ENCODE measurements at regions not wholly inside any gene's neighbourhood (a gene's known extent, or its start where the extent isn't known, plus 50 kb on each side); places are given as distances from the start of the nearest gene placed in this dataset.

- DNase-seq: no peak
- no peaks in the 10 kb centered on the region for H3K36me3 ChIP-seq (replicated peaks; ENCODE audit: control insufficient read depth, insufficient read depth, low read length)
- H3K4me3 ChIP-seq (ENCODE audit: insufficient read depth, low read depth, low read length): no peak overlapping the region
- no peaks in the 10 kb centered on the region for H3K27me3 ChIP-seq (ENCODE audit: control insufficient read depth, insufficient read depth, low read length)
Measured at GRCh38 chr4:148808416-148808815, 366.2 kb upstream of the NR3C2 start.

- no peak for DNase-seq
- Histone ChIP-seq H3K4me3 (ENCODE audit: insufficient read depth, low read depth, low read length) (no peak overlapping the region), H3K36me3 (replicated peaks; ENCODE audit: control insufficient read depth, insufficient read depth, low read length) (no peaks in the 10 kb centered on the region), H3K27me3 (ENCODE audit: control insufficient read depth, insufficient read depth, low read length) (no peaks in the 10 kb centered on the region)
Measured at GRCh38 chr4:148800940-148801339, 358.7 kb upstream of the NR3C2 start.

DNA sequence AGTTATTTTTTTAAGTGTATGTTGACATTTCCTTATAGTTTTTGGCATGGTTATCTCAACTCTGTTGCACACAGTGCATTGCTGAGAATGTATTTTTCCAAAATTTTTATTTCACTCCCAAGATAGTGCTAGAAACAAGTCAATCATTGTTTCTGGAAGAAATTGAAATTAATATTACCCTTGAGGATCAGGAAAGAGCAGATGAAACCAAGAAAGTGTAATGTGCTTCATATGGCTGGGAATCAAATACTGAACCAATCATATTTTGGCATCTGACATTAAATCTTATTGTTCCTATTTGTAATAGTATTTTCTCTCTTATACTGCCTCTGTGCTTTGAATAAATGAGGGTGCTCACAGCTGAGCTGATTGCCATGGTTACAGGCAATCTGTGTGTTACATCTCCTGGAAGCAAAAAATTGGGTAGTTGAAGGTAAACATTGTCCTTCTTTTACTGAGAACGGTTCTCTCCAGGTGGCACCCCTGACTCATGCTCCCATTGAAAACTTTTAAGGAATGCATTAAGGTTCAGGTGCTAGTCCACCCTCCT lies 358.2 kb upstream of the NR3C2 start:
- no peak for DNase-seq
- H3K36me3 ChIP-seq (replicated peaks; ENCODE audit: control insufficient read depth, insufficient read depth, low read length): no peaks in the 10 kb centered on the region
- no peak overlapping the region for H3K4me3 ChIP-seq (ENCODE audit: insufficient read depth, low read depth, low read length)

DNA sequence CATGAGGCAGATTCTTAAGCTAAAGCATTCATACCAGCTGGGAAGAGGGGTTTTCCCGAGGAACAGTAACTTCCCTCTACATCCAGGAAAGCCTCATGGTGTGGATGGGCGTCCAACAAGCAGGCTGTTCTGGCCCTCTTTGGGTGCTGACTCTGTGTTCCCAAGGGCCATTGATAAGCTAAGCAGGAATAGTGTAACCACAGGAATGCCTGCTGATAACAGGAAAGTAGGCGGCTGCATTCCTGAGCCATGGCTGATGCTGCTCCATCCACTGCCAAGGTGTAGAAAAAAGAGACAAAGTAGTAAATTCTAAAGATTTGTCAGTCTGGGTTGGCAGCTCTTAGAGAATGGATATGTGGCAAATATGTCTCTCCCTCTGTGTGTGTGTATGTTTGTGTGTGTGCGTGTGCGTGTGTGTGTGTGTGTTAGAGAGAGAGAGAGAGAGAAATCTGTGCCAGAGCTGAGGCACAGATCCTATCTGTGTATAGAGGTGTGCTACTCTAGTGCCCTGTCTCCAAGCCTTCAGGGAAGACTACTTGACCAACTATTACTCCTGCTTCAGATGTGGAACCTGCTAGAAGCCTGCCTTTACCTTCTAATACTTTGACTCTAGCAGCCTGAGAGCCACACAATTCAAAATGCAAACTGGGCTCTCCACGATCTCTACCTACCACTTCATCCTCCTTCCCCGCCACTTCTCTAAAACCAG lies 353.1 kb upstream of the NR3C2 start:
- H3K36me3 ChIP-seq (replicated peaks; ENCODE audit: control insufficient read depth, insufficient read depth, low read length): no peaks in the 10 kb centered on the region
- H3K27me3 ChIP-seq (ENCODE audit: control insufficient read depth, insufficient read depth, low read length): no peaks in the 10 kb centered on the region
- no peak overlapping the region for H3K4me3 ChIP-seq (ENCODE audit: insufficient read depth, low read depth, low read length)
- DNase-seq: peak; percentile 2

More for the DNA sequence above, 358.2 kb upstream of the NR3C2 start:
- no peaks in the 10 kb centered on the region for H3K27me3 ChIP-seq (ENCODE audit: control insufficient read depth, insufficient read depth, low read length)

DNA sequence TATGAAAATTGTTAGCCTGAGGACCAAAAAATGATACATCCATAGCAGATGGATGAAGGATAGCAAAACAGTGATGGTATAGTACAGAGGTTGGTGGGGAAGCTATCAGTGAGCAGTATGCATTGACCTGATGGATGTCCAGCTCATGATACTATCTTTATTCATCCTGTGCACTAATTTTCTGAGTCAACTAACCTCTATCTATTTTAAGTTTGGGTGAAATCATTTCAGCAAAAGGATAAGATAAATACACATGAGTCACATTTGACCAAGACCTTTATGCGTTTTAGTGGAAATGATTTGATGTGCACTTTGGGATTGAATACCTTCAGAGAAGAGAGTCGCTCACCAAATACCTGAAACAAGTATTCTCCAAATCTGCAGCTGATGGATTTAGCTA lies 351.0 kb upstream of the NR3C2 start:
- H3K4me3 ChIP-seq (ENCODE audit: insufficient read depth, low read depth, low read length): no peak overlapping the region
- DNase-seq: no peak

GRCh38 chr4:148790691-148791090 lies 348.5 kb upstream of the NR3C2 start:
- no peak for DNase-seq
- H3K4me3 ChIP-seq (ENCODE audit: insufficient read depth, low read depth, low read length): no peak overlapping the region
- no peaks in the 10 kb centered on the region for H3K36me3 ChIP-seq (replicated peaks; ENCODE audit: control insufficient read depth, insufficient read depth, low read length)
- H3K27me3 ChIP-seq (ENCODE audit: control insufficient read depth, insufficient read depth, low read length): no peaks in the 10 kb centered on the region

More for the DNA sequence above, 351.0 kb upstream of the NR3C2 start:
- H3K36me3 ChIP-seq (replicated peaks; ENCODE audit: control insufficient read depth, insufficient read depth, low read length): no peaks in the 10 kb centered on the region
- H3K27me3 ChIP-seq (ENCODE audit: control insufficient read depth, insufficient read depth, low read length): no peaks in the 10 kb centered on the region

GRCh38 chr4:148790246-148790645 lies 348.0 kb upstream of the NR3C2 start:
- Histone ChIP-seq H3K27me3 (ENCODE audit: control insufficient read depth, insufficient read depth, low read length) (no peaks in the 10 kb centered on the region), H3K36me3 (replicated peaks; ENCODE audit: control insufficient read depth, insufficient read depth, low read length) (no peaks in the 10 kb centered on the region), H3K4me3 (ENCODE audit: insufficient read depth, low read depth, low read length) (no peak overlapping the region)
- DNase-seq: no peak

DNA sequence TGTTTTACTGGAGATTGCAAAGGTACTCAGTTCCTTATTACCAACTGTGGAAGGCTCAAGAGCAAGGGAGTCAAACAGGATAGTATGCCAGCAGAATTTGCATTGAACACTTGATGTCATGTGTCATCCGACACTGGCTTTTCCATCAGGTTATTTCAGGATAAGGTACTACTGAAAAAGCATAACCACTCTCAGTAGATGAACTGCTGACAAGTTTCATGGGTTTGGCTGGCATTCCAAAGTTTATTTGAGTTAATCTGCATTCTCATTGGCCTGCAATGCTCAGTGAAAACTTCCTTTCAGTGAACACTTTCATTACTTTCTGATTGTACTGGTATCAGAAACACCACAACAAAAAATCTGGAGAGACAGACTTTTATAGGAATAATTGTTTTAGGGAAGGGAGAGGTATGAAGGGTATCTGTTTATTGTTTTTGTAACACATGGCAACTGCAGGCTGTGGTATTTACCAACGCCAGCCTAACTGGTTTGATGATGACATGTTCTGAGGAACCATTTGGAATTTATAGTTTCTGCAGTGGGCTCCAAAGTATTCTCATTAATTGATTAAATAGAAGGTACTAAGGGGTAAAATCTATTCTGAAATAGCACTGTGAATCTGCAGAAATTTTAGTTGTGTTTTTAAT lies 345.7 kb upstream of the NR3C2 start:
- no peak overlapping the region for H3K4me3 ChIP-seq (ENCODE audit: insufficient read depth, low read depth, low read length)
- H3K27me3 ChIP-seq (ENCODE audit: control insufficient read depth, insufficient read depth, low read length): no peaks in the 10 kb centered on the region
- no peaks in the 10 kb centered on the region for H3K36me3 ChIP-seq (replicated peaks; ENCODE audit: control insufficient read depth, insufficient read depth, low read length)
- DNase-seq: no peak

DNA sequence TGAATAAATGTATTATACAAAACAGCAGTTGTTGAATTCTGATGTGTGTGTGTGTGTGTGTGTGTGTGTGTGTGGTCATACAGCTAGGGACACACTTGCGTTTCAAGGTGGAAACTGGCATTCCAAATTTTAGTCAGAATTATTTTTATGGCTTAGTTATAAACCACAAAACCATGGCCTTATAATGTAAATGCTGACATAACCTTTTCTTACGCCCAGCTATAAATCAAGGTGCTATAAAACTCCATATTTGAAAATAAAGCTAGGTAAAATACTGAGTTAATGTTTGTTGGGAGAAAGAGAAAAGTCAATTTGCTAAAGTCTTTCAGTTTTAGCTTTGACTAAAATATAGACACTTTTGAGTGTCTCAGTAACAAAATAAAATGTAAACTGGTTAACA lies 345.1 kb upstream of the NR3C2 start:
- DNase-seq: no peak
- Histone ChIP-seq H3K36me3 (replicated peaks; ENCODE audit: control insufficient read depth, insufficient read depth, low read length) (no peaks in the 10 kb centered on the region), H3K4me3 (ENCODE audit: insufficient read depth, low read depth, low read length) (no peak overlapping the region), H3K27me3 (ENCODE audit: control insufficient read depth, insufficient read depth, low read length) (no peaks in the 10 kb centered on the region)

- Histone ChIP-seq H3K36me3 (replicated peaks; ENCODE audit: control insufficient read depth, insufficient read depth, low read length) (no peaks in the 10 kb centered on the region), H3K27me3 (ENCODE audit: control insufficient read depth, insufficient read depth, low read length) (no peaks in the 10 kb centered on the region), H3K4me3 (ENCODE audit: insufficient read depth, low read depth, low read length) (no peak overlapping the region)
- DNase-seq: no peak
Measured at GRCh38 chr4:148786699-148787098, 344.5 kb upstream of the NR3C2 start.

GRCh38 chr4:148782284-148782683 lies 340.1 kb upstream of the NR3C2 start:
- Histone ChIP-seq H3K27me3 (ENCODE audit: control insufficient read depth, insufficient read depth, low read length) (no peaks in the 10 kb centered on the region), H3K36me3 (replicated peaks; ENCODE audit: control insufficient read depth, insufficient read depth, low read length) (no peaks in the 10 kb centered on the region), H3K4me3 (ENCODE audit: insufficient read depth, low read depth, low read length) (no peak overlapping the region)
- DNase-seq: peak; percentile 25

- Histone ChIP-seq H3K36me3 (replicated peaks; ENCODE audit: control insufficient read depth, insufficient read depth, low read length) (no peaks in the 10 kb centered on the region), H3K27me3 (ENCODE audit: control insufficient read depth, insufficient read depth, low read length) (no peaks in the 10 kb centered on the region), H3K4me3 (ENCODE audit: insufficient read depth, low read depth, low read length) (no peak overlapping the region)
- DNase-seq: no peak
Measured at GRCh38 chr4:148780426-148781005, 338.3 kb upstream of the NR3C2 start.

GRCh38 chr4:148779771-148780170 lies 337.6 kb upstream of the NR3C2 start:
- DNase-seq: no peak
- H3K27me3 ChIP-seq (ENCODE audit: control insufficient read depth, insufficient read depth, low read length): no peaks in the 10 kb centered on the region
- H3K4me3 ChIP-seq (ENCODE audit: insufficient read depth, low read depth, low read length): no peak overlapping the region
- H3K36me3 ChIP-seq (replicated peaks; ENCODE audit: control insufficient read depth, insufficient read depth, low read length): no peaks in the 10 kb centered on the region

DNA sequence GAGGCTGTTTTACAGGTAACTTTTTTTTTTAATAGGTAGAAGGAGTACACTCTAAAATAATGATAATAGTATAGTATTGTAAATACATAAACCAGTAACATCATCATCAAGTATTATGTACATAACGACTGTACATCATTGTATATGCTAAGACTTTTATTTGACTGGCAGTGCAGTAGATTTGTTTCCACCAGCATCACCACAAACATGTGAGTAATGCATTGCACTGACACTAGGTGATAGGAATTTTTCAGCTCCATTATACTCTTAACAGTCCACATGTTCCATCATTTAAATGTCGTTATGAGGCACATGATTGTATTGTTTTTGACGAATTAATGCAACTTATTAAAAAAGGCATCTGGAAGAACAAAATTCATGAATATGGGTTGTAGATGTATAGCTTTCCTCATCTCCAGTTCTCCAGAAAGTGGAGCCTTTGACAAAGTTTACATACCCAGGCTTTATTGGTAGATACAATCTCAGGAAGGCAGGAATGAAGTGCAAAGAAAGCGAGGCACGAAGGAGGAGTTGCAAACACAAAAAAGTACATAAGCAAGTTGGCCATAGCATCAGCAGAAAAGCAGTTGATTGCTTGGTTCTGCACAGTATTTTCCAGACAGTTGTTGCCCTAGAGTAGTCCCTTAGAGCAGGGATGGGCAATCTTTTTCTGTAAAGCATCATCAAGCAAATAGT lies 336.9 kb upstream of the NR3C2 start:
- H3K27me3 ChIP-seq (ENCODE audit: control insufficient read depth, insufficient read depth, low read length): no peaks in the 10 kb centered on the region
- no peak for DNase-seq

More for the DNA sequence above, 336.9 kb upstream of the NR3C2 start:
- H3K36me3 ChIP-seq (replicated peaks; ENCODE audit: control insufficient read depth, insufficient read depth, low read length): no peaks in the 10 kb centered on the region
- H3K4me3 ChIP-seq (ENCODE audit: insufficient read depth, low read depth, low read length): no peak overlapping the region
